ENCODE measurements at regions not wholly inside any gene's neighbourhood (a gene's known extent, or its start where the extent isn't known, plus 50 kb on each side); places are given as distances from the start of the nearest gene placed in this dataset.
A peak's percentile ranks its signal among the peaks of the same experiment; 100 is the strongest.

- no peak for DNase-seq
Observed at GRCh38 chr6:11633741-11634509, 96.4 kb downstream of the TMEM170B start.

- no peak for DNase-seq
Observed at GRCh38 chr6:11634948-11635347, 97.4 kb downstream of the TMEM170B start.

DNA sequence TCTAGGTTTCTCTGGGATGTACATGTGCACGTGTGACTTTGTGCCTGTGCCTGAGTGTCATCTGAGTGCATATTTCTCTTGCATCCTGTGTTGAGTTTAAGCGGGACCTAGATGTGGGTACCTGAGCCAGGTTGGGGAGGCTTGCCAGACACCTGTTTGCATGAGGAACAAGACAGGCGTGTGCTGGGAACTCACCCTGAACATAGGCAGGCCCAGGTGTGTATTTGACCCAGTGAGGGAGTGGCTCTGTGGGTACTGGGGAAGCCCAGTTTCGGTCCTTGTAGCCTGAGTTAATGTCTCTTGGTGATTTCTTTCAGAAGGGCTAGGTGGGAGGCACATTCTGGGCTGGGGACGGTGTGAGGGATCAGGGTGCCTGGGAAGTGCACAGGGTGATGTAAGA is 98.6 kb downstream of the TMEM170B start:
- DNase-seq: no peak

- no peak for DNase-seq
Observed at GRCh38 chr6:11637266-11637665, 99.7 kb downstream of the TMEM170B start.

GRCh38 chr6:11639376-11640235 is 102.1 kb downstream of the TMEM170B start:
- no peak for DNase-seq

GRCh38 chr6:11640486-11640885 is 102.9 kb downstream of the TMEM170B start:
- no peak for DNase-seq

- DNase-seq: no peak
Observed at GRCh38 chr6:11644071-11644470, 106.5 kb downstream of the TMEM170B start.

- DNase-seq: no peak
Observed at GRCh38 chr6:11644601-11645000, 107.1 kb downstream of the TMEM170B start.

GRCh38 chr6:11645016-11645415 is 107.5 kb downstream of the TMEM170B start:
- no peak for DNase-seq

- no peak for DNase-seq
Observed at GRCh38 chr6:11648436-11648775, 110.9 kb downstream of the TMEM170B start.

DNA sequence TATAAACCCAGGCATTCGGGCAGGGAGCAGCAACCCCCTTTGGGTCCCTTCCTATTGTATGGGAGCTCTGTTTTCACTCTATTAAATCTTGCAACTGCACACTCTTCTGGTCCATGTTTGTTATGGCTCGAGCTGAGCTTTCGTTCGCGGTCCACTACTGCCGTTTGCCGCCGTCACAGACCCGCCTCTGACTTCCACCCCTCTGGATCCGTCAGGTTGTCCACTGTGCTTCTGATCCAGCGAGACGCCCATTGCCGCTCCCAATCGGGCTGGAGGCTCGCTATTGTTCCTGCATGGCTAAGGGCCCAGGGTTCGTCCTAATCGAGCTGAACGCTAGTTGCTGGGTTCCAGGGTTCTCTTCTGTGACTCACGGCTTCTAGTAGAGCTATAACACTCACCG is 111.3 kb downstream of the TMEM170B start:
- DNase-seq: no peak

DNA sequence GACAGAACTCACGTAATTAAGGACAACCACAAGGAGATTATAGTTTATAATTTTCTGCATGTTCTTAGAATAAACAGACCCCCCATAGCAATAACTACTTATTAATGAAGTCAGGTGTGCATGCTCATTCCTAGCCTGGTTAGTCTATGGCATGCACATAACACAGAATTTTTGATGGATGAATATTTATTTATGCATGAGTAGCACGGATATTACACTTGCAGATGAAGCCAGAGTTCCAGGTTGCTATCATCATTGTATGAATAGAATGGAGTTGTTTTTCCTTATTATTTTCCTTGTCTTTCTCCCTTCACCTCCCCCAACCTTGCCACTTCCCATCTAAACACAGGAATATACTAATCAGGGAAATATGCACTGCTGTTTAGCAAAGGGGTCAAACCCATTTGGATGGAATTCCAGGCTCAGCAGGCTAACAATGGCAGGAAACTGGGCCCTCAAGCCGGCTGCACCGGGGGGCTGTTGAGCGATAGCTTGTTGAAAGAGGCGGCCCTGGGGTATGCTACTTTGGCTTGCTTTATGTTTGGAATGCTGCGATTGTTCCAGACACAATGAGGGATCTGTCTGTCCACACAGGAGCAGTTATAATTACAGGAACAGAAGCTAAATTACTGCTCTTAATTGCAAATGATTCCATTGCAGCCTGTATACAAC is 112.6 kb downstream of the TMEM170B start:
- no peak for DNase-seq

GRCh38 chr6:11650711-11651110 is 113.2 kb downstream of the TMEM170B start:
- DNase-seq: no peak

DNA sequence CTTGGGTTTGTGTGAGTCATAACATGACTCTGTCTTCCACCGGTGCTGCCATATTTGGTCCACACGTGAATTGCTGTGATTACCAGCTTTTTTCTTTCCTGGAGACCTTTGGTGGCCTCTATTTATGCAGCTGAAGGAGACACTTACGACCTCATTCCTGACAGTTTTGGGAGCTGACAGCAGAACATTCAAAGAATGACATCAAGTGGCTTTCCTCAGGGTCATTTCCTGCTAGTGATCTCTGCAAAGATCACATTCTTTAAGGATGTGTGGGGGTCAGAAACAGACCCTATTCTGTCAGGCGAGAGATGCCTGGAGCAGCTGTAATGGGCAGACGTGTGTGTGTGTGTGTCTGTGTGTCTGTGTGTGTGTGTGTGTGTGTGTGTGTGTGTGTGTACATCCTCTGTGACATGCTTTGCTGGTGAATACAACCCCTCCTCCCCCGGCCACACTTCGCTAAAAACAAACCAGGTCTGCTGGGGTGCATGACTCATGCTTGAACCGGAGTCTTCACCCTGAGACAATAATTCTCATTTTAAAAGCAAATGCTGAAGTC is 115.6 kb downstream of the TMEM170B start:
- DNase-seq: peak; percentile 66

DNA sequence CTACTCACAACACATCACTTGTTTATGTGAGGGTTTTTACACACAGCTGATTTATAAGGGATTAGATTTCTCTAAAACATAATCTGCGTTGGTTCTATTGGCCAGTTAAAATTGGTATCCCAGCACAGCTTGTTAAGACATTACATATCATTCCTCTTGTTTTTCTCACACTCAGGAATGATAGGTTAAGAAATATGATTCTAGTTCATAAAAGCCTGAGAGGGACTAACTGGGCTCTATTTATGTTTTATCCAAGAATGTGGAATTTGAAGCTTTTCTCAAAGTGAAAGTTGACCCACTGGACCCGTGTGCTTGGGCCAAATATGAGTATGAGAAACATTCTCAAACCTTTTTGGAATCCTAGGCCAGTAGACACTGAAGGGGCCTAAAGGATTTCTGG is 117.3 kb downstream of the TMEM170B start:
- no peak for DNase-seq

DNA sequence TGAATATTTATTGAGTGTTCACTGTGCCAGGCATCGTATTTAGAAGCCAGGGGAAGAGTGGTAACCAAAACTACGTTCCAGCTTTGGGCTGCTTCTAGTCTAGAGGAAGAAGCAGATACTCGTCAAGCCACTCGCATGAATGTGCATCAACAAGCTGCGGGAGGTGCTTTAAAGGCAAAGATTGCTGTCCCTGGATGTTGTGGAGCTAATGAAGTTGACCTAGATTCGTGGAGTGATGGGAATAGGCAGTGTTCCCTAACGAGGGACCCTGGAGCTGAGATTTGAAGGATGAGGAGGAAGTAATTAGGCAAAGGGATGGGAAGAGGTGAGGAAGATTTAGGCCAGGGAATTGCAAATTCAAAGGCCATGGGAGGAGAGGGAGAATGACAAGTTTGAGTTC is 118.9 kb downstream of the TMEM170B start:
- DNase-seq: no peak

- no peak for DNase-seq
Observed at GRCh38 chr6:11659757-11660156, 118.8 kb downstream of the ADTRP start.

DNA sequence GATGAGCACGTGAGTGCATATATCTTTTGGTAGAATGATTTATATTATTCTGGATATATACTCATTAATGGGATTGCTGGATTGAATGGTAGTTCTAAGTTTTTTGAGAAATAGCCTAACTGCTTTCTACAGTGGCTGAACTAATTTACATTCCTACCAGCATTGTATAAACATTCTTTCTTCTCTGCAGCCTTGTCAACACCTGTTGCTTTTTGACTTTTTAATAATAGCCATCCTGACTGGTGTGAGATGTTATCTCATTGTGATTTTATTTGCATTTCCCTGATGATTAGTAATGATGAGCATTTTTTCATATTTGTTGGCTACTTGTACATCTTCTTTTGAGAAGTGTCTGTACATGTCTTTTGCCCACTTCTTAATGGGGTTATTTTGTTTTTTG is 116.3 kb downstream of the ADTRP start:
- no peak for DNase-seq

GRCh38 chr6:11663519-11663918 is 115.1 kb downstream of the ADTRP start:
- no peak for DNase-seq
